Glomerular endothelial cell (primary cell): ENCODE measurements at regions not wholly inside any gene's neighbourhood (a gene's known extent, or its start where the extent isn't known, plus 50 kb on each side); places are given as distances from the start of the nearest gene placed in this dataset.

Experiments
- DNase-seq: peaks from one replicate; pipeline ENCODE4 v3.0.0-alpha.2; 2011; ENCODE audit warnings: low read depth, low spot score; ENCODE audit errors: extremely low read depth

DNA sequence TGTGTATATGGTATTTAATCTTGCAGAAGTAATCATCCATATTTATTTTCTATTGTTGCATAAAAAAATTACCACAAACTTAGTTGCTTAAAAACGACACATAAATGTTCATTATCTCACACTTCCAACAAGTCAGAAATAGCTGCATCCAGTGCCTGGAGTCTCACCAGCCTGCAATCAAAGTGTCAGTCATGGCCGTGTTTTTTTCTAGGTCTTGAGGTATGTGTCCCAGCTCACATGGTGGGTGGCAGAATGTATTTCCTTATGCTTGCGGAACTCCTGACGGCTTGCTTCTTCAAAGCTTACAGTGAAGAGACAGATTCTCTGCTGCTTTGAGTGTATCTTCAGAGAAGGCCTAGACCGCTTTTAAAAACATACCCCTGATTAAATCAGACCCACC, 670.2 kb upstream of the LMO3 start:
- DNase-seq: no peak

DNA sequence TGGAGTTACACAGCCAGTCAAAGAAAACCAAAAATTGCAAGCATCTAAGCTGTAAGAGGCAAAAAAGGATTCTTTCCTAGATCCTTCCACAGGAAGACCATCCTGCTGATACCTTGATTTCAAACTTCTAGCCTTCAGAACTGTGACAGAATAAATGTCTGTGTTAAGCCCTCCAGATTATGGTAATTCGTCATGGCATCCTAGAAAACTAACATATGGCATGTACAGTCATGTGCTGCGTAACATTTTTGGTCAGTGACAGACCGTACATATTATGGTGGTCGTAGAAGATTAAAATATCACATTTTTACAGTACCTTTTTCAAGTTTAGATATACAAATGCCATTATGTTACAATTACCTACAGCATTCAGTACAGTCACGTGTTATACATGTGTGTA, 660.9 kb upstream of the LMO3 start:
- DNase-seq: no peak

DNA sequence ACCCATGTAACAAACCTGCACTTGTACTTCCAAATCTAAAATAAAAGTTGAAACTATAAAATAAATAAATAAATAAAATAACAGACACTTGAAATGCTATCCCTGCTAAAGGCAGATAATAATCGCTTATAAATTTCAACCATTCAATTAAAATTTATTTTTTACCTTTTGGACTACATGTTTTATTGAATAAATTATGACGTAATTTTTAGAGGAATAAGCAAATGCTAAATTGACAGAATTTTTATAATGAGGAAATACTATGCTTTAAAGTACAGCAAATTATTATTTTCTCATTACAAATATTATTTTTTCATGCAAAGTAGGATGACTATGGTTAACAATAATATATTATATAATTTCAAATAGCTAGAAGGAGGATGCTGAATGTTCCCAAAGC, 658.6 kb upstream of the LMO3 start:
- no peak for DNase-seq

DNA sequence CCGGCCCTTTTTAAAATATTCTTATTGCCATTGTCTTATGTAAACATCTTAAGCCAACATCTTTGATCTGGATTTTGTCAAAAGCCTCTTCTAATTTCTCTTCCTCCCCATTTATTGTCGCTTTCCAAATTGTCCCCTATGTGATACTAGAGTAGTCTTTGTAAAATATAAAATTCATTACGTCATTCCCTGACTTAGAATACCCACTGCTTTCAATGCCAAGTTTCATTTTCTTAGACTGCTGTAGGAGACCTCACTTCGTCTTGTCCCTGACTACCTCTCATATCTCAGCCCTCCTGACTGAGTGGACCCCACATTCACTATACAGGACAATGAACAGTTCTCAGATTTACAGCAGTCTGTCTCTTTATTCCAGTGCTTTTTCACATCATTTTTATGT, 633.9 kb upstream of the LMO3 start:
- DNase-seq: no peak

DNA sequence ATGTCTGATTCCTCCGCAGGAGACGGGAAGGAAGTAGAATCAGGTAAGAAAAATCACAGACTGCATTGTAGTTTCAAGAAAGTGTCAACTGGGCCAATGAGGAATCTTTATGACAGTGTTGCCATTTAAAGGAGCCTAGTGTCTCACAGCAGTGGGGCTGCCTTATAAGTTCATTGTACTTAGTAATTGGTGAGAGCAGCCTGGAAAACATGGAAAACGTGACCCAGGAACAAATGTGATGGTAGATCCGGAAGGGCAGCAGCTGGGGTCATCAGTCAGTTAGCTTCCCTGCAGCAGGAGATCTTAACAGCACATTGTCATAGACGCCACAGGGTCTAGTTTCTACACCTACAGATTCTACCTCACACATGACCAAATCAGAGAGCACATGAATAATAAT, 630.0 kb upstream of the LMO3 start:
- no peak for DNase-seq

GRCh38 chr12:17215759-17216570, 610.0 kb upstream of the LMO3 start:
- DNase-seq: no peak

DNA sequence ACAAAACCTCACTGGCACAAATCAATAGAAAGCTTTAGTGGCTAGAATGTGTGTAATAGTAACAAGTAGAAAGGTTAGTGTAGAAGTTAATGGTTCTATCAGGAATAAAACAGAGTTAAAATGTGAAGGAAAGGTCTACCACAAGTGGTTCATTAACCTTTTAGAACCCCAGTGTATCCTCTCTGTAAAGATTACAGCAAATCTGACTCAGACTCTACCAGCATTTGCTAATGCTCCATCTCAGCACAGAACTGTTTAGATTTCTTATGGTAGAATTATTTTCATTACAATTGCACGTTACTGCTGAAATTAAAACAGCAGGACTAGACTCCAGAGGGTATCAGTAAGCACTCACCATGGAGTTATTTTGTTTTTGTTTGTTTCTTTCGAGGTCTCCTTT, 609.0 kb upstream of the LMO3 start:
- no peak for DNase-seq

- no peak for DNase-seq
These were observed 600.6 kb upstream of the LMO3 start for GRCh38 chr12:17206553-17206952.

- no peak for DNase-seq
These were observed 598.5 kb upstream of the LMO3 start for GRCh38 chr12:17204289-17205054.

- DNase-seq: no peak
These were observed 597.5 kb upstream of the LMO3 start for GRCh38 chr12:17203497-17203896.

DNA sequence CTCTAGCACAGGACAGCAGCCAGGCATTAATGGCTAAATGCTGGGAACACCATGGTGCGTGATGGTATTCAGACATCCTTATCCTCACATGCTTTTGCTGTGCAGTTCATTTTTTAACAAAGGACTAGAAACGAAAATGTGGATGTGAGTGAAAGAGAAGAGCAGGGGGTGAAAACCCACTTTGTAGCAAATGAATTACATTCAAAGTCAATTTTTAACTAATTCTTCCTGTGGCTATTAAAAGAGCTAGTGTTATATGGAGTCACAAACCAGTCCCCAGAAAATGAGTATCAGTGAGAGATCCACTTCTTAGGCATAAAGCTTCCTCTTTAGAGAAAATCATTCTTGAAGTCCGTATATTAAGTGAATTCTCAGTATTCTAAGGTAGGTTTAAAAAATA, 592.0 kb upstream of the LMO3 start:
- DNase-seq: no peak

DNA sequence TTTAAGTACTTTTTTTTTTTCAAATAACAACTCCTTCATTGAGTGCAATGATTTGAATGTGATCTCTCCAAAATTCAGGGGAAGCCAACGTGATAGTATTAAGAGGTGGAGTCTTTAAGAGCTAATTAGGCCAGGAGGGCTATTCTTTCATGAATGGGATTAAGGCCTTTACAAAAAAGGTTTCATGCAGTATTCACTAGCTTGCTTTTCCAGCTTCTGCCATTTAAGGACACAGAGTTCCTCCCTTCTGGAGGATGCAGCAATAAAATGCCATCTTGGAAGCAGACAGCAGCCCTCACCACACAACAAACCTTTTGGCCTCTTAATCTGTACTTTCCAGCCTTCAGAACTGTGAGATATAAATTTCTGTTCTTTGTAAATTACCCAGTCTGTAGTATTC, 586.8 kb upstream of the LMO3 start:
- DNase-seq: no peak

GRCh38 chr12:17169726-17170471, 563.9 kb upstream of the LMO3 start:
- no peak for DNase-seq

- DNase-seq: no peak
These were observed 553.7 kb upstream of the LMO3 start for GRCh38 chr12:17159506-17160300.

DNA sequence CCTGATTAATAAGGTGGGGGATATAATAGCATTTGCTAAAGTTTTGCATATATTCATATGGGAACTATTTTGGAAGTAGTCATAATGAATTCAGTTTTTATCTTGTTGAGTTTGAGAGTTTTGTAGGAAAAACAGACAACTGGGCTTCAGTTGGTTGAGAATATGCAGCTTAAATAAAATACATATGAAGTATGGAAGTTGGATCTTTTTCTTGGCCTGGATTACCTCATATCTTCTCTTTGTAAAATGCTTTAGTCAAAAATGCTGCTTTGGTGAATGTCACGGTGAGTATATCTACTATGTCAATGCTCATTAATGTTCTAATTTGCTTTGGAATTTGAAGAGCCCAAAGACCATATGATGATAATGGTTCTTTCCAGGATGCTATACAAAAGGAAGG, 552.2 kb upstream of the LMO3 start:
- DNase-seq: no peak

DNA sequence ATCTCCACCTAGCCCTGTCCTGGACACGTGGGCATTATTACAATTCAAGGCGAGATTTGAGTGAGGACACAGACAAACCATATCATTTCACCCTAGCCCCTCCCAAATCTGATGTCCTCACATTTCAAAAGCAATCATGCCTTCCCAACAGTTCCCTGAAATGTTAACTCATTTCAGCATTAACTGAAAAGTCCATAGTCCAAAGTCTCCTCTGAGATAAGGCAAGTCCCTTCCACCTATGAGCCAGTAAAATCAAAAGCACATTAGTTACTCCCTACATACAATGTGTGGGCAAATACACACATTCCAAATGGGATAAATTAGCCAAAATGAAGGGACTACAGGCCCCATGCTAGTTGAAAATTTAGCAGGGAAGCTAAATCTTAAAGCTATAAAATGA, 546.0 kb upstream of the LMO3 start:
- no peak for DNase-seq

GRCh38 chr12:17148706-17149105, 542.7 kb upstream of the LMO3 start:
- no peak for DNase-seq

DNA sequence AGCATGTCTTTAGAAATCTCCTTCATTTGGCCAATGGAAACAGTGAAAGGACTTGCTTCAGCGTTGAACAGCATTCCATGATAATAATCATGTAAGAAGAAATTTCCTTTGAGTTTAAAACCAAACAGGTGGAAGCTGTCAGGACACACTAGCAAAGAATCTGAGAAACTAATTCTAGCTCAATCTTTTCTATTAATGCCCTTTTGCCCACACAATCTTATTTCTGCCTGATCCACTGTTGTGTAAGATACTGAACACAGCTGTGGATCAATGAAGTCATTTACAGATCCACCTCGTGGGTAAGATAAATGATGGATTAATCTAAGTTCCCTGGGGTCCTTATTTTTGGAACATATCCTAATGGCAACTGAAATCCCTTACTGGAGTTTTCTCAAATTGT, 536.9 kb upstream of the LMO3 start:
- DNase-seq: no peak

- no peak for DNase-seq
These were observed 534.0 kb upstream of the LMO3 start for GRCh38 chr12:17139931-17140330.

DNA sequence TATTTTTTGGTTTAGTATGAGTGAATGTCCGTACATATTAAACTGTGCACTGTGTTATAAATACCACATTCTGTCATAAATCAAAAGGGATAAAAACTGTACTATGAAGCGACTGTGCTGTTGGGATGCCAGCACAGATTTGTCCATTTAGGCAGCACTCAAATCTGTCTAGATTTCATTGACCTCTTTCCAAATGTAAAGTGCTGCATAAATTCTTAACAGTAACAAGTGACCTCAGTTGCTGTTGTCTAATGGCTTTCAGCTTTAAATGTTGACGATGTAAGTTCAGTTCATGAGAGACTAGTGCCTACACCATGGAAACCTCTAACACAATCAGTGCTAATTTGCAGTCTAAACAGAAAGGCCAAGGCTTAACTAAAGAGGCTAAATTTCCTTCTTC, 531.4 kb upstream of the LMO3 start:
- no peak for DNase-seq

GRCh38 chr12:17134315-17134714, 528.4 kb upstream of the LMO3 start:
- DNase-seq: no peak
